Fibroblast of pulmonary artery (primary cell): ENCODE measurements at regions not wholly inside any gene's neighbourhood (a gene's known extent, or its start where the extent isn't known, plus 50 kb on each side); places are given as distances from the start of the nearest gene placed in this dataset.
"Not testable (repeated sequence)": the region's sequence is repeated elsewhere in the genome, so short reads cannot be mapped to it uniquely, and the experiment has no call there.

Experiments used
- DNase-seq: peaks from one replicate; pipeline ENCODE4 v3.0.0-alpha.2; 2010; ENCODE audit warnings: low read depth
- H3K4me3 ChIP-seq: replicated peaks from 2 replicates; pipeline ENCODE4 v1.5.1; 2011; ENCODE audit warnings: low read depth, mild to moderate bottlenecking, control low read depth, low read length, moderate library complexity
- CTCF ChIP-seq: IDR thresholded peaks from 2 replicates; pipeline ENCODE4 v1.5.1; 2011; ENCODE audit warnings: mild to moderate bottlenecking, control low read depth, low read length, inconsistent platforms; ENCODE audit errors: missing control alignments

GRCh38 chr7:84738583-84739150, 448.2 kb downstream of the SEMA3D start:
- no peak overlapping the region for H3K4me3 ChIP-seq
- no peak for TF ChIP-seq CTCF
- no peak for DNase-seq

GRCh38 chr7:84735677-84736076, 451.2 kb downstream of the SEMA3D start:
- H3K4me3 ChIP-seq = no peak overlapping the region
- no peak for TF ChIP-seq CTCF
- no peak for DNase-seq

- H3K4me3 ChIP-seq = no peak overlapping the region
- no peak for TF ChIP-seq CTCF
- no peak for DNase-seq
Observed at GRCh38 chr7:84735011-84735410, 451.8 kb downstream of the SEMA3D start.

- DNase-seq, H3K4me3 ChIP-seq: not testable (repeated sequence)
Observed at GRCh38 chr7:84733976-84734375, 452.9 kb downstream of the SEMA3D start.

GRCh38 chr7:84730864-84731263, 456.0 kb downstream of the SEMA3D start:
- not testable (repeated sequence) for H3K4me3 ChIP-seq, DNase-seq

- peak; percentile 76 for DNase-seq
- TF ChIP-seq CTCF = no peak
- H3K4me3 ChIP-seq = no peak overlapping the region
Observed at GRCh38 chr7:84729284-84729683, 457.6 kb downstream of the SEMA3D start.

GRCh38 chr7:84722734-84723133, 464.1 kb downstream of the SEMA3D start:
- DNase-seq = no peak
- TF ChIP-seq CTCF = no peak
- no peak overlapping the region for H3K4me3 ChIP-seq

- no peak overlapping the region for H3K4me3 ChIP-seq
- DNase-seq = no peak
- TF ChIP-seq CTCF = no peak
Observed at GRCh38 chr7:84722086-84722485, 464.8 kb downstream of the SEMA3D start.
